ENCODE measurements at regions not wholly inside any gene's neighbourhood (a gene's known extent, or its start where the extent isn't known, plus 50 kb on each side); places are given as distances from the start of the nearest gene placed in this dataset.

- TF ChIP-seq, protein P1, sequence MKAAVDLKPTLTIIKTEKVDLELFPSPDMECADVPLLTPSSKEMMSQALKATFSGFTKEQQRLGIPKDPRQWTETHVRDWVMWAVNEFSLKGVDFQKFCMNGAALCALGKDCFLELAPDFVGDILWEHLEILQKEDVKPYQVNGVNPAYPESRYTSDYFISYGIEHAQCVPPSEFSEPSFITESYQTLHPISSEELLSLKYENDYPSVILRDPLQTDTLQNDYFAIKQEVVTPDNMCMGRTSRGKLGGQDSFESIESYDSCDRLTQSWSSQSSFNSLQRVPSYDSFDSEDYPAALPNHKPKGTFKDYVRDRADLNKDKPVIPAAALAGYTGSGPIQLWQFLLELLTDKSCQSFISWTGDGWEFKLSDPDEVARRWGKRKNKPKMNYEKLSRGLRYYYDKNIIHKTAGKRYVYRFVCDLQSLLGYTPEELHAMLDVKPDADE (IDR thresholded peaks at IDR 0.05), result no peak
- TF ChIP-seq EZH2phosphoT487 (IDR thresholded peaks at IDR 0.05; ENCODE audit: unreplicated experiment) (no peak), CTCF (conservative IDR thresholded peaks at IDR 0.05; ENCODE audit: low read depth in 2 of 2) (no peak), JUNB (IDR thresholded peaks at IDR 0.05; ENCODE audit: unreplicated experiment) (no peak), ZNF114 (CRISPR knock-in tag; IDR thresholded peaks at IDR 0.05) (no peak), CREB1 (CRISPR knock-in tag; IDR thresholded peaks at IDR 0.05; ENCODE audit: low read depth) (no peak), POLR2AphosphoS5 (IDR thresholded peaks at IDR 0.05; ENCODE audit: low read depth) (no peak)
Measured at GRCh38 chr2:13466076-13466475, 749.3 kb downstream of the TRIB2 start (continued).

GRCh38 chr2:13474538-13474937, 757.8 kb downstream of the TRIB2 start:
- Histone ChIP-seq H3K27me3 (ENCODE audit: insufficient read depth) (no peaks in the 10 kb centered on the region), H3F3A (replicated peaks; ENCODE audit: low read depth) (no peaks in the 10 kb centered on the region), H3K4me2 (no peak overlapping the region), H3K4me1 (ENCODE audit: insufficient read depth) (no peaks in the 10 kb centered on the region), H3K9me2 (ENCODE audit: insufficient read depth) (no peaks in the 10 kb centered on the region), H3K27ac (ENCODE audit: low read depth) (no peak overlapping the region), H4K20me1 (replicated peaks; ENCODE audit: insufficient read depth) (no peaks in the 10 kb centered on the region), H2AFZ (no peak overlapping the region), H3K4me3 (no peak overlapping the region), H3K36me3 (ENCODE audit: insufficient read depth) (0 out of 2 replicates have a peak, but pooled peaks cover 7% of the 10 kb centered on the region), H3K79me2 (replicated peaks; ENCODE audit: insufficient read depth) (no peaks in the 10 kb centered on the region)
- no peak overlapping the region for H3K4me3 Mint-ChIP-seq
- ATAC-seq, result no peak
- H3K27ac Mint-ChIP-seq, result no peak overlapping the region
- DNase-seq (ENCODE audit: low spot score), result no peak
- H3K9me3 Mint-ChIP-seq, result peaks cover 3% of the 10 kb centered on the region; the same call in 2 of the 3 replicates
- H3K4me1 Mint-ChIP-seq, result peaks cover 7% of the 10 kb centered on the region
- TF ChIP-seq REST (IDR thresholded peaks at IDR 0.05; ENCODE audit: unreplicated experiment), result no peak
- no peak for TF ChIP-seq POLR2AphosphoS5 (IDR thresholded peaks at IDR 0.05; ENCODE audit: low read depth)
- no peaks in the 10 kb centered on the region for H3K27me3 Mint-ChIP-seq (ENCODE audit: insufficient read depth, low read depth, poor library complexity)
- H3K36me3 Mint-ChIP-seq (ENCODE audit: low read depth), result 0 out of 3 replicates have a peak, but pooled peaks cover 3% of the 10 kb centered on the region
